GM18508 (cell line): ENCODE measurements at regions not wholly inside any gene's neighbourhood (a gene's known extent, or its start where the extent isn't known, plus 50 kb on each side); places are given as distances from the start of the nearest gene placed in this dataset.

Experiments used
- ATAC-seq: cut with Tn5 transposase; IDR thresholded peaks from one replicate; pipeline ENCODE4 v1.9.1; 2021; ENCODE audit warnings: moderate number of reproducible peaks; ENCODE audit not compliant: insufficient read depth, unreplicated experiment

GRCh38 chr5:96144289-96144688, 182.6 kb upstream of the ELL2 start:
- no peak for ATAC-seq

DNA sequence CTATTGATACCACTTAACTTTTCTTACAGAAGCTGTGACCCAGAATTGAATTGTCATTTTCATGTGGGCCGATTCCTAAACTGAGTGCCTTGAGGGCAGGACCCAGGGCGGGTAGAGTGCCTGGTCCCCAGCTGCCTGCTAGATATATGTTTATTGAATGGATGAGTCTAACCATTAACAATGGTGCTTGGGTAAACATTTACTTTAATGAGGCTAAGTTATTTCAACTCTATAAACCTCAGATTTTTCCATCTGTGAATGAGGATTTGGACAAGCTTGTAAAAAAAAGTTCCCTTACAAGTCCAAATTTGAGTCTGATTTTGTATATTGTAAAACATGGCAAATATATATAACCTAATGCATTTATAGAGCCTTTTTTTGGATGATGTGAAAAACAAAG, 181.8 kb upstream of the ELL2 start:
- no peak for ATAC-seq

DNA sequence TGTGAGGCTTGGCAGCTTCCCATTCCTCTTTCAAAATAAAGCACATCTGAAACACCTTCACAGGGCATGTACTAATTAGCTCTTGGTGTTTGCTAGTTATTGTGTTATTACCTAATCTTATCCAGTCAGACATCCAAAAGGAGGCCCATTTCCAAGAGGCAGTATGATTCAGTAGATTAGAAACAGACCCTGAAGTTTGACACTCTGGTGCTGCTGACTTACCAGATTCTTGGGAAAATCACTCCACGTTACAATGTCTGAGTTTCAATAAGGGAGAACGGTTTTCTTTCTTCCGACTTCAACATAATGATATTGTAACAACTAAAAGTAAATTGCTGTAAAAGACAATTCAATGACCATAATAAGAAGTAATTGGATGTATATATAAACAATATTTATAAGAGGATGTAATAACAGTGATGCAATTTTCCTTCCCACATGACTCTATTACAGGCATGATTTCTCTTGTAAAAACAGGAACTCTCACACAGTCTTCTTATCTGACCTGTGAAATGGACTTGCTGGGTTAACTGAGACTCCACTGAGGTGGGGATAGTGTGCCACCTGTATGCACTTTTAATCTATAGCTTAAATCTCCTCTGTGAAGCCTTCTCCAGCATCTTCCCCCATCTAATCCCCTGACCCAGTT, 181.3 kb upstream of the ELL2 start:
- ATAC-seq: no peak

- ATAC-seq: no peak
Observed at GRCh38 chr5:96142184-96142781, 180.6 kb upstream of the ELL2 start.

GRCh38 chr5:96141749-96142148, 180.1 kb upstream of the ELL2 start:
- ATAC-seq: no peak

- no peak for ATAC-seq
Observed at GRCh38 chr5:96140496-96140895, 178.8 kb upstream of the ELL2 start.

GRCh38 chr5:96140084-96140483, 178.4 kb upstream of the ELL2 start:
- no peak for ATAC-seq

- no peak for ATAC-seq
Observed at GRCh38 chr5:96134886-96135285, 173.2 kb upstream of the ELL2 start.

DNA sequence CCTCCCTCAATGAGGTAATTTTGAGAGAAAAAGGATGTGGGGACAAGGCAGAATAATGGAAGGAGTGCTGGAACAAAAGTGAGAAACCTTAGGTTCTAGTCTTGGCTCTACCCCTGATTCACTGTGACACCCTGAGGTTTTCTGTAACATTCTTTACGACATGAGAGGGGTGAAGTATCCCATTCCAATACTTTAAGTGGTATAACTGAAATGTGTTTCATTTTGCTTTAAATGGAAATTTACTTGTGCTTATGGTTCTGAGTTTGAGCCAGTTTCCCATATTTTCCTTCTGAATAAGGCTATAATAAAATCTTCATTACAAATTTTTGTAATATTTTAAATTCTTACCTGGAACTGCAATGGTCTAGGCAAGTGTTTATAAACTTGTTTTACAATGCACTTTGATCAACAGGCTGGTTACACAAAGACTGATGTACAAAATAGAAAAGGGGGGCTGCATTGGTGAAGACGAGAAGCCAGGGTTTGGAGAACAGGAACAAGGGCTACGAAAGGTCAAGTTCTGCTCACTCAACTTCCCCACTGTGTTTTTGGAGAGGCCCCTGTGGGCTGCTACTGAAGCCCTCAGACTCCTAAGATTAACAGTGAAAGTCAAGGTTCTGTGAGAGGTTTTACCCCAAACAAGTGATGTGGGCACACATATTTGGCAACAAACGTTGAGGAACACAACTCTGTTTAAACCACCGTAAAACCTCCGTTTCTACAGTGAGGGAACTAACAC, 171.9 kb upstream of the ELL2 start:
- no peak for ATAC-seq

- no peak for ATAC-seq
Observed at GRCh38 chr5:96129276-96129675, 167.6 kb upstream of the ELL2 start.

DNA sequence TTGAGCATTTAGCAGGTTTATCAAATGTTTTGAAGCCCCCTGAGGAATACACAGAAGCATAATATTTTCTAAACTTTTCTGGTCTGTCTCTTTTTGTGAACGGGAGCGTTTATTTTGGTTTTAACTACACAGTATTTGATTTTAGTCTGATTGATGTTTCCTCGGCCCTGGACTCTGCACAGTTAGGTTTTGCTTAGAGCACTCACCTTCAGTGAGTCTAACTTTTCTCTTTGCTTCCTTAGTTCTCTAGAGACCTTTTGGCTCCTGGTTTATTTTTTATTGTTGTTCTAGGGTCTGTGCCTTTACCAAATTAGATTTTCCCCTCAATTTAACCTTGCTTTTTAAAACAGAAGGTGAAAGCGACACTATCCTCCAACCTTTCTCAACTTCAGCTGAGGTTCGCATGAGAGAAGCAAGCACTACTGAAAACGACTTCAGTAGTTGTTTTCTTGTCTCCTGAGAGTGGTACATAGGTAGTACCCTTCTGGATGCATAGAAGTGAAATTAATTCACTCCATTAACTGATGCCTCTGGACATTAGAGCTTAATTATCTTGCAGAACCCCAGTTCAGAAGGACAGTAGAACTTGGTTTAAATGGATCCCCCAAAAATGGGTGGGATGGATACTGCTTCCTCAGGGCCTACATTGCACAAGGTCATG, 166.7 kb upstream of the ELL2 start:
- no peak for ATAC-seq

DNA sequence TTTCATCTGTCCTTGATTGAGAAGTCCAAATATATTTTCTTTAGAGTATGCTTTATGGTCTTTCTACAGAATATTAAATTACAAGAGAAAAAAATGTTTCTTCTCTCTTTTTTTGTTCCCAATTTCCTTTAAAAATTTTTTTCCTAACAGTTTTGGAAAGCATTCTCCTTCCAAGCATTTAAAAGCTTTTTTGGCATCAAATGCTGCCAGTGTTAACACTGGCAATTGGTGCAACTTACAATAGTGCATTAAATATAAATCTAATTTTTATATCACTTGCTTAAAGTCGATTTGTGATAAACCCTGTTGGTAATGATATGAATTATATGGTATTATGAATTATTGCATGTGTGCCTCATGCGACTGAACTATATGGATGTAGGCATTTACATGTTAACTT, 165.9 kb upstream of the ELL2 start:
- no peak for ATAC-seq

DNA sequence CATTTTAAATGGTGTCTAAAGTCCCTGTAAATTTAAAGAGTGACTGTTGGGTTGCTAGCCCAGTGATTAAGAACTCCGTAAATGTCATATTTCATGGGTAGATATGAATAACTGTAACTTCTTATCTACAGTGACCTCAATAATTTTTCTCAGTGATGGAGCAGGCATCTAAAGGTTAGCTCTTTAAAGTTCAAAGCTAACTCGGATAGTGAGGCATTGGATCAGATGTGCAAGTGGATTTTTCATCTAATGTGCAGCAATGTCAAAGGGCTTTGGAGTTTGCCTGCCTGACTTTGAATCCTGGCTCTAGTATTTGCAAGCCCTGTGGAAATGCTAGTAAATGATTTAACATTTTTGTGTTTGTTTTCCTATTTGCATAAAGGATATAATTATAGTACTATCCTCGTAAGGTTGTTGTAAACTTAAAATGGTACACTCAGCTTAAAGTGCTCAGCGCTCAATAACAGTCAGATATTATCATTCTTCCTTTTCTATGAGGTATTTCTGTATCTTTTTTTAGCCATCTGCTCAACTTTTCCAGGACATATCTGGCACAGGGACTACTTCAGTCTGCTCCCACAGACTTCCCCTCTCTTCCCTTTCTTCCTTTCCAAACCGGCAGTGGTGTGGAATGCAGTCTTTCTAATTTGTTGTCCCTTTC, 163.7 kb upstream of the ELL2 start:
- ATAC-seq: no peak

DNA sequence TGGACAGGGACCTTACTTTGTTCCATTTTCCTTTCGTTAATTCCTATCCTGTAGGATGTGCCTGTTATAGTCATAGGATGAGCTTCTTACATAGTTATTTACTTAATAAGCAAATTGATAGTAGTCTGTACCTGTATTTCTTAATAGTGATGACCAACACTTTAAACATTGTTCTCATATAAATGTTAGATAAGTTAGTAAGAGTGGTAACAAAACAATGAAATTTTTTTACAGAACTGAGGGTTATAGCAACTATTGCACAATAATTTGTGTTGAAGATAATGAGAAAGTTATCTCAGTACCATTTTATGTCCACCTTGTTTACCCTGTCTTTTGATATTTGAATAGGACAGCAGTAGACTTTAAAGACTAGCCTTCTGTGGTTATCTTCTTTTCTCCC, 162.9 kb upstream of the ELL2 start:
- ATAC-seq: no peak

DNA sequence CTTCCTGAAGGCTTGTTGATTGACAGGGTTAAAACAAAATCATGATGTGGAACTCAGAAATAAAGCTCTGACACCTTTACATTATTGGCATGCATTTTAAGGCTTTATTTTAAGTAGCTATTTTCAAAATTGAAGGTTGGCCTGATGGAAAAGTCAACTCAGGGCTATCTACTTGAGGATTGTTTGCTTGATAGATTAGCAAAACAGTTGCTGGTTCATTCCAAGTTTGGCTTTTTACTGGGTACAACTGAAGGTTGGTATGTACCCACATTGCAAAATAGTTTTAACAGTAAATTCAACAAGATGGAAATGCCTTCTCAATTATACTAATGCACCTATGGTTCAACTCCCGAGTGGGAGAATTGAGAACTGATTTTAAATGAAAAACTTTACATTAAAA, 161.8 kb upstream of the ELL2 start:
- ATAC-seq: no peak

DNA sequence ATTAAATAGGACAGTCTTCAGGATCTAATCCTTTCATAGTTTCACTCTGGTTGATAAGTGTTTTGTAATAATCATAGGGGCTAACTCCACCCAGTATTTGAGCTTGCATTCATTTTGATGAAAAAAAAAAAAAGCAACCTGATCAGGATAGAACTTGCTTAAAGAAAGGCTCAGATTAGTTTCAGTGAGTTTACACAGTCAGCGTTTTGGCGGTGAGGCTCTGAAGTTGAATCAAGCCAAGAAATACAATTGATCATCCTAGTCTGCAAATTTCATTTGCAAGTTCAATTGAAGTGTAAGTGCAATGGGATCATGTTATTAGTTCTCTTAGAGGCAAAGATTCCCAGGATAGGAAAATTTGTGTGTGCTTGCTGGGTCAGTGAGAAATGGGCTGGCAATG, 159.7 kb upstream of the ELL2 start:
- ATAC-seq: no peak

GRCh38 chr5:96120120-96120519, 158.5 kb upstream of the ELL2 start:
- no peak for ATAC-seq

- ATAC-seq: no peak
Observed at GRCh38 chr5:96117771-96118651, 156.4 kb upstream of the ELL2 start.

- ATAC-seq: no peak
Observed at GRCh38 chr5:96115147-96115807, 153.6 kb upstream of the ELL2 start.
